NT2/D1 (cell line): ENCODE measurements at regions not wholly inside any gene's neighbourhood (a gene's known extent, or its start where the extent isn't known, plus 50 kb on each side); places are given as distances from the start of the nearest gene placed in this dataset.

Experiments
- YY1 ChIP-seq: IDR thresholded peaks from 2 replicates; pipeline ENCODE4 v1.6.1; 2011; ENCODE audit not compliant: insufficient read length, insufficient read depth
- ZNF274 ChIP-seq: IDR thresholded peaks from 2 replicates; pipeline ENCODE4 v1.6.1; 2011; ENCODE audit warnings: mild to moderate bottlenecking, low read depth, low read length

DNA sequence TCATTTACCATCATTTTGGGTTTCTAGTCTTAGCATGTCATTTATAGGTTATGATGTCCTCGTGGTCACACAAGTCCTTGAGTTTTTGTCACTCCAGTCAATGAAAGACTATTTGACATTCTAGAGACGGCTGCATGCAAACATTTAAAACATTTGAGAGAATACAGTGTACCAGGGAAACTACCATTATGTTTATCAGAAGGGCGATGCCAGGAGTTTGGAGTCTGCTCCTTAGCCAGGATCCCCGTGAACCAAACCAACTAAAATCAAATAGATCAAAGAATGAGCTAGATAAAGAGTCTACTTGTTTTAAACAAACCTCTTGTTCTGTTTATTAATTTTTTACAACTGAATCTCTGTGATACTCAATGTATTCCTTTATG, 122.6 kb downstream of the OLIG3 start:
- TF ChIP-seq YY1 (no peak), ZNF274 (no peak)
